ENCODE measurements at regions not wholly inside any gene's neighbourhood (a gene's known extent, or its start where the extent isn't known, plus 50 kb on each side); places are given as distances from the start of the nearest gene placed in this dataset.

DNA sequence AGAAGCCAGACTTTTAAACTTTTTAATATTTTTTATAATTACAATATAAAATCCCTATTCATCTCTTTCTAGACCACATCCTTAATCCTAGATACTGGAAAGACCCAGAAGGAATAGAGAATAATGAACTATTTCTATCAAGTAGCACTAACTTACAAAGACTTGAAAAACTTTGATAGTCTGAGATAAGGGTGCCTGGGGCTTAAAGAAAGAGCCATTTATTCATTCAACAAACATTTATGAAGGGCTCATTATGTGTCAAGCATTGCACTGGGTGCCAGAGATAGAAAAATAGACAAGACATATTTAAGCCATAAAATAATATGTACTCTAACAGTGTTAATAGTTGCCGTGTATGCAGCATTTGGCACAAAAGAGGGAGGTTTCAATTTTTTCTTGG lies 178.0 kb upstream of the EMCN start:
- no peak overlapping the region for H3K4me3 ChIP-seq
- H3K27ac ChIP-seq = no peak overlapping the region
- no peaks in the 10 kb centered on the region for H3K9me3 ChIP-seq
- TF ChIP-seq POLR2AphosphoS5 (IDR thresholded peaks at IDR 0.05; ENCODE audit: insufficient read depth in 1 of 2, low read depth in 1 of 2) (no peak), POLR2A (IDR thresholded peaks at IDR 0.05) (no peak)
- TF ChIP-seq, protein P1, sequence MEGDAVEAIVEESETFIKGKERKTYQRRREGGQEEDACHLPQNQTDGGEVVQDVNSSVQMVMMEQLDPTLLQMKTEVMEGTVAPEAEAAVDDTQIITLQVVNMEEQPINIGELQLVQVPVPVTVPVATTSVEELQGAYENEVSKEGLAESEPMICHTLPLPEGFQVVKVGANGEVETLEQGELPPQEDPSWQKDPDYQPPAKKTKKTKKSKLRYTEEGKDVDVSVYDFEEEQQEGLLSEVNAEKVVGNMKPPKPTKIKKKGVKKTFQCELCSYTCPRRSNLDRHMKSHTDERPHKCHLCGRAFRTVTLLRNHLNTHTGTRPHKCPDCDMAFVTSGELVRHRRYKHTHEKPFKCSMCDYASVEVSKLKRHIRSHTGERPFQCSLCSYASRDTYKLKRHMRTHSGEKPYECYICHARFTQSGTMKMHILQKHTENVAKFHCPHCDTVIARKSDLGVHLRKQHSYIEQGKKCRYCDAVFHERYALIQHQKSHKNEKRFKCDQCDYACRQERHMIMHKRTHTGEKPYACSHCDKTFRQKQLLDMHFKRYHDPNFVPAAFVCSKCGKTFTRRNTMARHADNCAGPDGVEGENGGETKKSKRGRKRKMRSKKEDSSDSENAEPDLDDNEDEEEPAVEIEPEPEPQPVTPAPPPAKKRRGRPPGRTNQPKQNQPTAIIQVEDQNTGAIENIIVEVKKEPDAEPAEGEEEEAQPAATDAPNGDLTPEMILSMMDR (IDR thresholded peaks at IDR 0.05) = no peak
- H3K4me1 ChIP-seq = no peaks in the 10 kb centered on the region
- intact Hi-C loops (cut with DNase I) = no loop called here
- H3K27me3 ChIP-seq = no peaks in the 10 kb centered on the region
- H3K36me3 ChIP-seq = no peaks in the 10 kb centered on the region
- no peak for DNase-seq (ENCODE audit: extremely low spot score in 2 of 2)

DNA sequence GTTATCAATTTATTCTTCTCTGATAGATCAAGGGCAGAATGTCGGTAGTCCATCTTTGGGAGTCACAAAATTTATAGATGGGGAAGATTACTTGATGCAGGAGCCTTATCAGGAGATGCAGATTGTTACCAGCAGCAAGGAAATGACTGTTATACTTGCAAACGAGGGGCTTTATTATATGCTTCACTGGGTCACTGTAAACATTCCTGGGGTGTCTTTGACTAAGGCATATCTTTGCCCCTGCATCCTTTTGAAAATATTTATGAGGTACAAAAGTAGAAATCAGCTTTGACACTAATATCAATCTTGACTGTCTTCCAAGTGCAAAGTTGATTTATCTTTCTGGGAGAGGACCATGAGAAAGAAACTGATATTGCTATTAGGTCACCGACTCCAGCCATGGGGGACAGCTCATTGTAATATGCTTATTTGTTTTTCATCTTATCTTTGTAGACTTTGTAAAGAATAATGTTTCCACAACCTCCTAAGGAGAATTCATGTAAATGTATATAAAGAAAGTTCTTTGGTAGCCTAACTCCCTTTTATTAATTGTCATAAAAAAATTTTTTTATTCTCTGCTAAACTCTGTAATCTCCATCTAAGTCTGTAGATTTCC lies 177.3 kb upstream of the EMCN start:
- H3K4me1 ChIP-seq = no peaks in the 10 kb centered on the region
- no peaks in the 10 kb centered on the region for H3K9me3 ChIP-seq
- no peaks in the 10 kb centered on the region for H3K36me3 ChIP-seq
- H3K27ac ChIP-seq = no peak overlapping the region
- no peaks in the 10 kb centered on the region for H3K27me3 ChIP-seq
- no peak for DNase-seq (ENCODE audit: extremely low spot score in 2 of 2)
- TF ChIP-seq, protein P1 (IDR thresholded peaks at IDR 0.05) = no peak
- intact Hi-C loops (cut with DNase I) = no loop called here
- H3K4me3 ChIP-seq = no peak overlapping the region

DNA sequence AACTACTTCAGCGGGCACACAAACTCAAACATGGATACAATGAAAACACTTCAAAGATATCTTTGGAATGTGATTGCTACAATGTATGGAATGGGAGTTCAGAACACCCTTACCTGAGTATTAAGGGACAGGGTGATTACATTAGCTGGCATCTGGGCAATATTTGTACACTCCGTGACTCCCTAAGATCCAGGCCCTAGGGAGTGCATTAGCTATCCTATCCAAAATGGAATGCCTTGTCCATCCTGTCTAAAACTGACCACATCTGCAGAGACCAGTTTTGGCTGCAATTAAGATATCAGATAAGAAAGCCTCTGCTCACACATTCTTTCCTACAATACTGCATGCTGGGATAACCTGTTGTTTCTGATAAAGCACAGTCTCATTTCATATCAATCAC lies 176.6 kb upstream of the EMCN start:
- intact Hi-C loops (cut with DNase I) = no loop called here
- Histone ChIP-seq H3K27ac (no peak overlapping the region), H3K9me3 (no peaks in the 10 kb centered on the region), H3K4me3 (no peak overlapping the region), H3K27me3 (no peaks in the 10 kb centered on the region), H3K36me3 (no peaks in the 10 kb centered on the region), H3K4me1 (no peaks in the 10 kb centered on the region)
- TF ChIP-seq POLR2A (IDR thresholded peaks at IDR 0.05) (no peak), POLR2AphosphoS5 (IDR thresholded peaks at IDR 0.05; ENCODE audit: insufficient read depth in 1 of 2, low read depth in 1 of 2) (no peak)
- TF ChIP-seq, protein P1 (IDR thresholded peaks at IDR 0.05) = no peak
- no peak for DNase-seq (ENCODE audit: extremely low spot score in 2 of 2)

DNA sequence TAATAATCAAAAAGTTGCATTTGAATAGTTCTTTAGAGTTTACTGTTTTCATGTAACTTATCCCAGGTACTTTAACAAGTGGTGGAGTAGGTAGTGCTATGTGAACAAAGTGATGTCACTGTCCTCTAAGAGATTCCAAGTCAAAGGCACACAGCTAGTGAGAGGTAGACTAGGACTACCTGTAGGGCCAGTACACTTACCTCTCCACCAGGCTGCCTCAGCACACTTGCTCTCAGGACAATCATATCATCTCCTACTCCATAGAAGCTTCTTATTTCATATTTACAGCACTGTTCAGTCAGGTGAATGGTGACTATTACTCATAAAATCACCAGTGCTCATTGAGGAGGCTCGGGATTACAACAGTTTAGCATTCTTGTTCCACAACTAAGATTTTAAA lies 173.0 kb upstream of the EMCN start:
- intact Hi-C loops (cut with DNase I) = no loop called here

DNA sequence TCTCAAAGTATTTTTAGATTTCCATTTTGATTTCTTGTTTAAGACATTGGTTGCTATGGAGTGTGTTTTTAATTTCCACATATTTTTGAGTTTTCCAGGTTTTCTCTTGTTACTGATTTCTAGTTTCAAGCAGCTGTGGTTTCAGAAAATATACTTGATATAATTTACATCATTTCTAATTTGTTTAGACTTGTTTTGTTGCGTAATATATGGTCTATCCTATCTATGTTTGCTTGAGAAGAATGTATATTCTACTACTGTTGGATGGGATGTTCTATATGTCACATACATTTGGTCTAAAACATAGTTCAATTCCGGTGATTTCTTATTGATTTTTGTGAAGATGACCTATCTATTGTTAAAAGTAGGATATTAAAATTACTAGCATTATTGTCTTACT lies 170.5 kb upstream of the EMCN start:
- no peaks in the 10 kb centered on the region for H3K36me3 ChIP-seq
- H3K4me1 ChIP-seq = no peaks in the 10 kb centered on the region
- intact Hi-C loops (cut with DNase I) = loop anchor here (5.0 kb wide), 1 partner anchor 1246 kb away; no protein-coding TSS in a partner anchor
- no peaks in the 10 kb centered on the region for H3K27me3 ChIP-seq
- no peaks in the 10 kb centered on the region for H3K9me3 ChIP-seq
- no peak overlapping the region for H3K27ac ChIP-seq
- TF ChIP-seq POLR2AphosphoS5 (IDR thresholded peaks at IDR 0.05; ENCODE audit: insufficient read depth in 1 of 2, low read depth in 1 of 2) (no peak), POLR2A (IDR thresholded peaks at IDR 0.05) (no peak)
- TF ChIP-seq, protein P1 (IDR thresholded peaks at IDR 0.05) = no peak
- DNase-seq (ENCODE audit: extremely low spot score in 2 of 2) = no peak
- no peak overlapping the region for H3K4me3 ChIP-seq

More for the DNA sequence above, 173.0 kb upstream of the EMCN start:
- Histone ChIP-seq H3K9me3 (no peaks in the 10 kb centered on the region), H3K27me3 (no peaks in the 10 kb centered on the region), H3K27ac (no peak overlapping the region), H3K4me1 (no peaks in the 10 kb centered on the region), H3K4me3 (no peak overlapping the region), H3K36me3 (no peaks in the 10 kb centered on the region)
- TF ChIP-seq POLR2A (IDR thresholded peaks at IDR 0.05) = no peak
- TF ChIP-seq, protein P1 (IDR thresholded peaks at IDR 0.05) = no peak
- no peak for TF ChIP-seq POLR2AphosphoS5 (IDR thresholded peaks at IDR 0.05; ENCODE audit: insufficient read depth in 1 of 2, low read depth in 1 of 2)
- no peak for DNase-seq (ENCODE audit: extremely low spot score in 2 of 2)

All from vagina (tissue), 2 donors.